Muscle of leg (tissue), 3 donors: ENCODE measurements at regions not wholly inside any gene's neighbourhood (a gene's known extent, or its start where the extent isn't known, plus 50 kb on each side); places are given as distances from the start of the nearest gene placed in this dataset.
"Not testable (repeated sequence)": the region's sequence is repeated elsewhere in the genome, so short reads cannot be mapped to it uniquely, and the experiment has no call there.

Source experiments
- DNase-seq: peaks from one replicate; pipeline ENCODE4 v3.0.0; 2013
- H3K27ac ChIP-seq: one replicate; pipeline ENCODE4 v1.5.1; 2013; ENCODE audit warnings: mild to moderate bottlenecking, low read length, control low read depth
- H3K27me3 ChIP-seq: one replicate; pipeline ENCODE4 v1.6.1; 2013; ENCODE audit warnings: low read length; ENCODE audit not compliant: control insufficient read depth, insufficient read depth
- H3K36me3 ChIP-seq: one replicate; pipeline ENCODE4 v1.6.1; 2013; ENCODE audit warnings: low read length; ENCODE audit not compliant: control insufficient read depth, insufficient read depth
- H3K4me1 ChIP-seq: one replicate; pipeline ENCODE4 v1.6.1; 2013; ENCODE audit warnings: low read length; ENCODE audit not compliant: control insufficient read depth, insufficient read depth
- H3K4me3 ChIP-seq: one replicate; pipeline ENCODE4 v1.5.1; 2013; ENCODE audit warnings: low read length, control low read depth
- H3K9me3 ChIP-seq: replicated peaks from 2 replicates; pipeline ENCODE4 v1.6.1; 2013; ENCODE audit warnings: low read depth, low read length; ENCODE audit not compliant: control insufficient read depth
- WGBS: methylation state at CpG from one replicate; pipeline ENCODE4 v1.1.5; 2013; ENCODE audit warnings: missing lambda C conversion rate; ENCODE audit not compliant: insufficient coverage; 5-methylcytosine and 5-hydroxymethylcytosine counted together

DNA sequence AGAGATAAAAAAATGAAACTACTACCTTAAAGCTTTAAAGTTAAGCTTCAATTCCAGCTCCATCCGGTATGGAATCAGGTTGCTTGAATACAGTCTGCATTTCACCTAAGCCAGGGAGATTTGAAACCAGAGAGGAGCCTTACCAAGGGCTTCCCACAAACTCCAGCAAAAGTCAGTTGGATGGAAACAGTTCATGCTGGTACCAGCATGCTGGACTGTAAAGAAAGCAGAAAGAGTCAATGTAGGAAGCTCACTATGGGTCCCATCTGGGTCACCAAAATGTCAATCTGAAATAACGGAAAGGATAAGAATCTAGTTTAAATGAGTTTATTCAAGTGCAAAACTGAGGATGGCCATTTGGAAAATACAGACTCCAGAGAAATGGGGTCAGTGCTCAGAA is 65.3 kb downstream of the CDO1 start:
- Histone ChIP-seq H3K4me1 (no peaks in the 10 kb centered on the region), H3K27me3 (no peaks in the 10 kb centered on the region), H3K4me3 (no peak overlapping the region), H3K36me3 (no peaks in the 10 kb centered on the region), H3K9me3 (no peaks in the 10 kb centered on the region), H3K27ac (no peak overlapping the region)
- WGBS = 50% methylated on average over 1 of the region's 2 CpGs
- DNase-seq = no peak

DNA sequence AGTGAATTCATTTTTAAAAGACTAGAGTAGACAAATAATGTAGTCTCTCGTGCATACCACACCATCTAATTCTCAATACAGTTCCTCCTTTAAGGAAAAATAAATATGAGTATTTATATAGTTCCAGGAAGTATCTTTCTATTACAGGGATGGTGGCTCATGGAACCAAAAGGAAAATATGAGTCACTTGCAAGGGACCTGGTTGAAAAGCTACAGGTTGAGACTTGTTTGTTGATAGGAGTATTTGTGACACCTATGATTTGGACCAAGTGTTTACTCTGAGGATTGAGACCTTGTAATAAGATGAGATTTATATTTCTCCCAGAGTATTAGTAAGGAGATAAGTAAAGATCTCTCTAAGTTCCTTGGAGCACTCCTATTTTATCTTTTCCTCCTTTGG is 67.4 kb downstream of the CDO1 start:
- peak; percentile 29 for DNase-seq
- Histone ChIP-seq H3K27ac (no peak overlapping the region), H3K9me3 (peaks cover 8% of the 10 kb centered on the region), H3K27me3 (no peaks in the 10 kb centered on the region), H3K4me3 (no peak overlapping the region), H3K4me1 (no peaks in the 10 kb centered on the region), H3K36me3 (no peaks in the 10 kb centered on the region)
- no CpG with 5 or more reads among the region's 1 CpG for WGBS

DNA sequence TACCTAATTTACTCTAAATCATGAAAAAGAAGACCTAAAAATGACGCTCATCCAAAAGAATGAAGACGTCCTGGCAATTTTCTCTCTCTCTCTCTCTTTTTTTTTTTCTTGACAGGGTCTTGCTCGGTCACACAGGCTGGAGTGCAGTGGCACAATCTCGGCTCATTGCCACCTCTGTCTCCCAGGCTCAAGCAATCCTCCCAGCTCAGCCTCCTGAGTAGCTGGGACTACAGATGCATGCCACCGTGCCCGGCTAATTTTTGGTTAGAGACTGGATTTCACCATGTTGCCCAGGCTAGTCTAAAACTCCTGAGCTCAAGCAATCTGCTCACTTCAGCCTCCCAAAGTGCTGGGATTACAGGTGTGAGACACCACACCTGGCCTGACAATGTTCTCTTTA is 77.2 kb downstream of the CDO1 start:
- WGBS = 78% methylated on average over 6 of the region's 6 CpGs

GRCh38 chr5:115738830-115739229 is 77.6 kb downstream of the CDO1 start:
- Histone ChIP-seq H3K27ac (no peak overlapping the region), H3K36me3 (no peaks in the 10 kb centered on the region), H3K4me1 (no peaks in the 10 kb centered on the region), H3K9me3 (peaks cover 2% of the 10 kb centered on the region), H3K27me3 (no peaks in the 10 kb centered on the region), H3K4me3 (no peak overlapping the region)
- WGBS = no CpG with 5 or more reads among the region's 1 CpG
- no peak for DNase-seq

More for the DNA sequence above, 77.2 kb downstream of the CDO1 start:
- not testable (repeated sequence) for H3K9me3 ChIP-seq, H3K4me3 ChIP-seq, H3K27me3 ChIP-seq, H3K27ac ChIP-seq, DNase-seq, H3K36me3 ChIP-seq, H3K4me1 ChIP-seq

- H3K36me3 ChIP-seq = no peaks in the 10 kb centered on the region
- no peak overlapping the region for H3K27ac ChIP-seq
- no peaks in the 10 kb centered on the region for H3K9me3 ChIP-seq
- H3K4me1 ChIP-seq = no peaks in the 10 kb centered on the region
- H3K4me3 ChIP-seq = no peak overlapping the region
- 100% methylated on average over 1 of the region's 1 CpG for WGBS
- no peaks in the 10 kb centered on the region for H3K27me3 ChIP-seq
- no peak for DNase-seq
Observed at GRCh38 chr5:115737452-115737851, 79.0 kb downstream of the CDO1 start.

DNA sequence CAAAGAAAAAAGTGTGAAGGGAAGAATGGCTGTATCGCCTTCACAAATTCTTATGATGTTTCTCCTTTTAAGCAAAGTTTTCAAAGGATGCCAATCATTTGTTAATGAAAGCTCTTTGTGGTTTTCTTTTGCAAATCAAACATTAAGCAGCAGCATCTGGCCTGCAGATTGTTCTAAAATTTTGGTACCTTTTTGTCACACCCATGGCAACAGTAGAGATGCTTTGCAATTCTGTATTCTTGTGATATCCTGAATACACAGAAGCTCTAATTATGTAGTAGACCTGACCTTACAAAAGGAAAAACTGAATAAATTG is 79.8 kb downstream of the CDO1 start:
- no CpG with 5 or more reads among the region's 1 CpG for WGBS
- H3K36me3 ChIP-seq = no peaks in the 10 kb centered on the region
- H3K9me3 ChIP-seq = no peaks in the 10 kb centered on the region
- no peaks in the 10 kb centered on the region for H3K4me1 ChIP-seq
- no peaks in the 10 kb centered on the region for H3K27me3 ChIP-seq
- no peak overlapping the region for H3K27ac ChIP-seq
- no peak for DNase-seq
- no peak overlapping the region for H3K4me3 ChIP-seq

DNA sequence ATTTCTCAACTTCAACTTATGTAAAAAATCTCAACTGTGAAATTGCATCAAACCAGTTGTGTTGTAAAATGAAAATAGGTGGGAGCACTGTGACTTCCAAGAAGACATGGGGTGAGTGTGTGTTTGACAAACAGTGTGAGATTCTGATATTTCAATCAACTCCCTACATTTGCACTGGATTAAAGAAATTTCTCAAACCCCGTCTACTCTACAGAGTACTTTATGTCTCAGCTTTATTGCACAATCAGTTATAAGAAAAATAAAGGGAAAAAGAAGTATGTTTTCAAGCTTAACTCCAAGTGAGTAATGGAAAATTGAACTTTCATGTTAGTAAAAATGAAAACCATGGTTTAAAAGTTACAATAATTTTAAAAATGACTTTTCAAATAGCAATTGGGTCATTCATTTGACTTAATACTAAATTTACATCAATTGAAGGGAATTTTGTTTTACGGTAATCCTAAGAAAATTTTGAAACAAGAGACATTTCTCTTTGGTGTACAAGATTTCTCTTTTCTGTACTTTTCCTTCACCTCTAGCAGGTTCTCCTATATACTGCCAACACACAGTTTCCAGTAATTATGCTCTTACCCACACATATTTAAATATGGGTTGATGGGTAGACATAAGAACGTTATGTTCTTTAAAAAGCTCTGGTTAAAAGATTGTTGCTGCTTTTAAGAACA is 80.3 kb downstream of the CDO1 start:
- Histone ChIP-seq H3K27ac (no peak overlapping the region), H3K27me3 (no peaks in the 10 kb centered on the region), H3K9me3 (no peaks in the 10 kb centered on the region), H3K36me3 (no peaks in the 10 kb centered on the region), H3K4me3 (no peak overlapping the region), H3K4me1 (no peaks in the 10 kb centered on the region)
- DNase-seq = peak; percentile 18
- no CpG with 5 or more reads among the region's 3 CpGs for WGBS

DNA sequence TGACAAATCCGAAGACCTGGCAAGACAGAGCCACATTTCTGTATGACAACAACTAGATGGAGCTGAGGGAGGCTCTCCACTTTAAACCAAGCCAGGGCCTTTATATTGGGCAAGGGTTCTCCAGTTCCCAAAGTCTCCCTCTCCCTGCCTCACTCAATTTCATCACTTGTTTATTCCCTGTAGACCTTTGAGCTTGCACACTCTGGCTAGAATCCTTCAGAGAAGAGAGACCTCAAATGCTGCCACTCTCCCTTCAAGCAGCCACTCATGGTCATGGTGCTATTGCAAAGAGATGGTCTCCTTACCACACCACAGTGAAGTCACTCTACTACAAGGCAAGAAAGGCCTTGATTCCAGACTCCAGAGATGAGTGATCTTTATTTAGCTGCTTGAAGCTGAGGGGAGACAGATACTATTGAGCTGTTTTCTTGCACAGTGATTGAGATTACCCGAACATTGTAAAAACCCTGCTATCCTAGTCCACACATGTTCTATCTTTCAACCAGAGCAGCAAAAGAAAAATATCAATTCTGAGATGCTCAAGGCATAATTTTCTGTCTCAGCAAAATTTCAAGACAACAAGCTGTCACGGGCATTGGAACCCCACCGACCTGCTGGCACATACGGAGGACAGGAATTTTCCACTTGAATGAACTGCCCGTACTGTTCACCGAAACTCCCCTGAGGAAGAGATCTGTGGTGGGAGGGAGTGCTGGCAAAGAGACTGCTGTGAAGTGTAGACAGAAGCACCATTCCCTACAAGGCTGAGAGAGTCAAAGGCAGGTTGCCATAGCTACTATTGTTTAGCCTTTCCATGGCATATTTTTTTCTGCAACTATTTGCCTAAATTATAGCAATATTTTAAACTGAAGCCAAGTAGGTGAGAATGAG is 81.1 kb downstream of the CDO1 start:
- H3K36me3 ChIP-seq = no peaks in the 10 kb centered on the region
- DNase-seq = peak; percentile 25
- no CpG with 5 or more reads among the region's 7 CpGs for WGBS
- no peaks in the 10 kb centered on the region for H3K4me1 ChIP-seq
- no peaks in the 10 kb centered on the region for H3K9me3 ChIP-seq
- no peaks in the 10 kb centered on the region for H3K27me3 ChIP-seq
- H3K27ac ChIP-seq = no peak overlapping the region
- H3K4me3 ChIP-seq = no peak overlapping the region

DNA sequence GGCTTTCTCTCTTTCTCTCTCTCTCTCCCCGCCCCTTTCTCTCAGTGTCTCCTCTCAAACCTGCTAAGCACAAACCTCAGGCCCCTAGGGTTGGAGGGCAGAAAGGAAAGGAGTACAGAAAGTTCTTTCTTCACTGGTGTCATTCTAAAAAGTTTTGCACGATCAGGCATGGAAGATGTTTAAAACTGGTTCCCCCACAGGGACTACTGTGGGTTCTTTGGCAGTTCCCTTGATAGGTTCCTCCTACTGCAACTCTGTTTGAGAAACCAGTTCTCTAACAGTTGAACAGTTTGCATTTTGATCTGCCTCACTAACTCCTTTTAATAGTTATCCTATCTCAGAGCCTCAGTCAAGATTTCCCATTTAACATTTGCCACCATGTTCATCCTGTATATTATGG is 82.9 kb downstream of the CDO1 start:
- WGBS = 53% methylated on average over 1 of the region's 2 CpGs
- DNase-seq = no peak

DNA sequence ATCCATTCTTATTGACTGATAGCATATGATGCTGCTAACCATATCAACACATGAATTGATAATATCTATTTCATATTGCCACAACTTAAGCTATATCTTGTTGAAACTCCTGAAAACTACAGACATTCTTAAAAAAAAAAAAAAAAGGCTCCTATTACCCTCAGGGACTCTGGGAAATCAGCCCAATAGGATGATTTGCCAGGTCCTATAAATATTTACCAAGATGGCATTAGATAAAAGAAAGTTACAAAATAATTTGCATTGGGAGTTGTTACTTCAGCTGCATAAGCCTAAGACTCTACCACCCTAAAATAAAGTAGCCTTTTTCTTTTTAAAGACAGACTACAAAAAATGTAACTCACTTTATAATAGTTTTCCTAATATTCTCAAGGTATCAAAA is 84.4 kb downstream of the CDO1 start:
- no peak overlapping the region for H3K4me3 ChIP-seq
- H3K27ac ChIP-seq = no peak overlapping the region
- H3K36me3 ChIP-seq = no peaks in the 10 kb centered on the region
- no peaks in the 10 kb centered on the region for H3K4me1 ChIP-seq
- H3K27me3 ChIP-seq = no peaks in the 10 kb centered on the region
- DNase-seq = no peak
- H3K9me3 ChIP-seq = peaks cover 2% of the 10 kb centered on the region

More for the DNA sequence above, 82.9 kb downstream of the CDO1 start:
- Histone ChIP-seq H3K27ac (no peak overlapping the region), H3K36me3 (no peaks in the 10 kb centered on the region), H3K27me3 (no peaks in the 10 kb centered on the region), H3K4me3 (no peak overlapping the region), H3K4me1 (no peaks in the 10 kb centered on the region), H3K9me3 (peaks cover 2% of the 10 kb centered on the region)
